ENCODE measurements at regions not wholly inside any gene's neighbourhood (a gene's known extent, or its start where the extent isn't known, plus 50 kb on each side); places are given as distances from the start of the nearest gene placed in this dataset.

- Histone ChIP-seq H4K20me1 (ENCODE audit: insufficient read depth, low read length) (no peaks in the 10 kb centered on the region), H3K27me3 (ENCODE audit: insufficient read depth, low read length, poor library complexity) (peaks cover 7% of the 10 kb centered on the region), H3K4me1 (ENCODE audit: insufficient read depth, low read length) (no peaks in the 10 kb centered on the region), H3K79me2 (ENCODE audit: insufficient read depth, low read length) (no peaks in the 10 kb centered on the region), H3K27ac (ENCODE audit: low read length) (no peak overlapping the region), H3K4me2 (ENCODE audit: insufficient read depth, low read length) (no peak overlapping the region), H3K36me3 (ENCODE audit: insufficient read depth, low read length) (no peaks in the 10 kb centered on the region), H3K9ac (ENCODE audit: low read depth, low read length) (no peak overlapping the region), H2AFZ (ENCODE audit: low read depth, low read length) (no peak overlapping the region), H3K4me3 (ENCODE audit: low read depth in 1 of 2, low read length in 2 of 2) (no peak overlapping the region), H3K9me3 (ENCODE audit: insufficient read depth, low read length, severe bottlenecking) (no peaks in the 10 kb centered on the region)
- DNase-seq: no peak
- no peak for TF ChIP-seq EZH2 (IDR thresholded peaks at IDR 0.05; ENCODE audit: borderline replicate concordance, low read depth, low read length, severe bottlenecking)
- no peak for ATAC-seq (ENCODE audit: insufficient read depth, low read depth)
Observed at GRCh38 chr1:58030456-58030855, 516.1 kb downstream of the OMA1 start.

DNA sequence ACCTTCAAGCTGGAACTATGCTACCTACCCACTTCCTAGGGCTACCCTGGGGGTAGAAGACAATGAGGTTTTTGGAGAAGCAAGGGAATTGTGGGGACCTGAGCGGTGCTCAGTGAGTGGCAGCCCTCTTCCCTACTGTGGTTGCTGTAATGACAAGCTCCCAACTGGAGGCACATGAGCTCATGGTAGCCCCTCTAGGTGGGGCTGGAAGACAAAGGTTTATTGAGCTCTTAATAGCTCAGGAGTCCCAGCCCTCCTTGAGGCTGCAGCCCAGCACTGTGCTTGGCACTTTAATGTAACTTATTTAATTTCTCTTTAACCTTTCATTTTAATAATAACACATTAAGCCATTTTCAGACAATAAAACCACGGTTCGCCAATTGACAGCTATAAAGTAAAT is 528.9 kb downstream of the OMA1 start:
- Histone ChIP-seq H3K9ac (ENCODE audit: low read depth, low read length) (no peak overlapping the region), H3K36me3 (ENCODE audit: insufficient read depth, low read length) (no peaks in the 10 kb centered on the region), H3K4me2 (ENCODE audit: insufficient read depth, low read length) (no peak overlapping the region), H3K9me3 (ENCODE audit: insufficient read depth, low read length, severe bottlenecking) (no peaks in the 10 kb centered on the region), H3K27me3 (ENCODE audit: insufficient read depth, low read length, poor library complexity) (no peaks in the 10 kb centered on the region), H3K27ac (ENCODE audit: low read length) (no peak overlapping the region), H4K20me1 (ENCODE audit: insufficient read depth, low read length) (no peaks in the 10 kb centered on the region), H3K79me2 (ENCODE audit: insufficient read depth, low read length) (no peaks in the 10 kb centered on the region), H3K4me3 (ENCODE audit: low read depth in 1 of 2, low read length in 2 of 2) (no peak overlapping the region), H3K4me1 (ENCODE audit: insufficient read depth, low read length) (no peaks in the 10 kb centered on the region), H2AFZ (ENCODE audit: low read depth, low read length) (no peak overlapping the region)
- no peak for TF ChIP-seq EZH2 (IDR thresholded peaks at IDR 0.05; ENCODE audit: borderline replicate concordance, low read depth, low read length, severe bottlenecking)
- ATAC-seq (ENCODE audit: insufficient read depth, low read depth) (no peak), DNase-seq (no peak)

- H2AFZ ChIP-seq (ENCODE audit: low read depth, low read length): no peak overlapping the region
- no peak for ATAC-seq (ENCODE audit: insufficient read depth, low read depth)
- H3K4me1 ChIP-seq (ENCODE audit: insufficient read depth, low read length): no peaks in the 10 kb centered on the region
- no peak for DNase-seq
- no peaks in the 10 kb centered on the region for H3K36me3 ChIP-seq (ENCODE audit: insufficient read depth, low read length)
- TF ChIP-seq EZH2 (IDR thresholded peaks at IDR 0.05; ENCODE audit: borderline replicate concordance, low read depth, low read length, severe bottlenecking) (no peak), CTCF (IDR thresholded peaks at IDR 0.05; ENCODE audit: borderline replicate concordance, extremely low read depth, low read length, poor library complexity, severe bottlenecking) (peak; percentile 17)
- H3K27ac ChIP-seq (ENCODE audit: low read length): no peak overlapping the region
- H3K9me3 ChIP-seq (ENCODE audit: insufficient read depth, low read length, severe bottlenecking): no peaks in the 10 kb centered on the region
- no peak overlapping the region for H3K9ac ChIP-seq (ENCODE audit: low read depth, low read length)
- H4K20me1 ChIP-seq (ENCODE audit: insufficient read depth, low read length): no peaks in the 10 kb centered on the region
- H3K79me2 ChIP-seq (ENCODE audit: insufficient read depth, low read length): no peaks in the 10 kb centered on the region
- peaks cover 6% of the 10 kb centered on the region for H3K27me3 ChIP-seq (ENCODE audit: insufficient read depth, low read length, poor library complexity)
- H3K4me3 ChIP-seq (ENCODE audit: low read depth in 1 of 2, low read length in 2 of 2): no peak overlapping the region
- H3K4me2 ChIP-seq (ENCODE audit: insufficient read depth, low read length): no peak overlapping the region
Observed at GRCh38 chr1:58013237-58013636, 533.3 kb downstream of the OMA1 start.

GRCh38 chr1:58011978-58012377 is 534.5 kb downstream of the OMA1 start:
- no peak overlapping the region for H3K27ac ChIP-seq (ENCODE audit: low read length)
- H3K4me1 ChIP-seq (ENCODE audit: insufficient read depth, low read length): no peaks in the 10 kb centered on the region
- H2AFZ ChIP-seq (ENCODE audit: low read depth, low read length): no peak overlapping the region
- DNase-seq (no peak), ATAC-seq (ENCODE audit: insufficient read depth, low read depth) (no peak)
- no peak overlapping the region for H3K4me2 ChIP-seq (ENCODE audit: insufficient read depth, low read length)
- H3K27me3 ChIP-seq (ENCODE audit: insufficient read depth, low read length, poor library complexity): peaks cover 6% of the 10 kb centered on the region
- no peaks in the 10 kb centered on the region for H3K79me2 ChIP-seq (ENCODE audit: insufficient read depth, low read length)
- no peak overlapping the region for H3K9ac ChIP-seq (ENCODE audit: low read depth, low read length)
- H3K9me3 ChIP-seq (ENCODE audit: insufficient read depth, low read length, severe bottlenecking): no peaks in the 10 kb centered on the region
- no peaks in the 10 kb centered on the region for H3K36me3 ChIP-seq (ENCODE audit: insufficient read depth, low read length)
- TF ChIP-seq EZH2 (IDR thresholded peaks at IDR 0.05; ENCODE audit: borderline replicate concordance, low read depth, low read length, severe bottlenecking) (no peak), CTCF (IDR thresholded peaks at IDR 0.05; ENCODE audit: borderline replicate concordance, extremely low read depth, low read length, poor library complexity, severe bottlenecking) (no peak)
- H4K20me1 ChIP-seq (ENCODE audit: insufficient read depth, low read length): no peaks in the 10 kb centered on the region
- no peak overlapping the region for H3K4me3 ChIP-seq (ENCODE audit: low read depth in 1 of 2, low read length in 2 of 2)

All from DND-41 (cell line).